HG02884 (cell line): ENCODE measurements at regions not wholly inside any gene's neighbourhood (a gene's known extent, or its start where the extent isn't known, plus 50 kb on each side); places are given as distances from the start of the nearest gene placed in this dataset.
"Not testable (repeated sequence)": the region's sequence is repeated elsewhere in the genome, so short reads cannot be mapped to it uniquely, and the experiment has no call there.

Experiments
- ATAC-seq: cut with Tn5 transposase; IDR thresholded peaks from one replicate; pipeline ENCODE4 v1.9.1; 2021; ENCODE audit warnings: mild to moderate bottlenecking, moderate library complexity; ENCODE audit not compliant: unreplicated experiment

- ATAC-seq: no peak
Observed at GRCh38 chr18:55996717-55997116, 408.7 kb upstream of the TCF4 start.

GRCh38 chr18:55990186-55990585 is 402.2 kb upstream of the TCF4 start:
- no peak for ATAC-seq

GRCh38 chr18:55988537-55988936 is 400.5 kb upstream of the TCF4 start:
- ATAC-seq: no peak

- ATAC-seq: no peak
Observed at GRCh38 chr18:55983433-55983832, 395.4 kb upstream of the TCF4 start.

GRCh38 chr18:55982992-55983391 is 395.0 kb upstream of the TCF4 start:
- ATAC-seq: no peak

GRCh38 chr18:55981712-55982475 is 393.9 kb upstream of the TCF4 start:
- no peak for ATAC-seq

GRCh38 chr18:55974521-55974920 is 386.5 kb upstream of the TCF4 start:
- ATAC-seq: no peak

GRCh38 chr18:55968550-55968949 is 380.6 kb upstream of the TCF4 start:
- no peak for ATAC-seq

GRCh38 chr18:55967019-55967418 is 379.0 kb upstream of the TCF4 start:
- no peak for ATAC-seq

- ATAC-seq: no peak
Observed at GRCh38 chr18:55964171-55964570, 376.2 kb upstream of the TCF4 start.

GRCh38 chr18:55953326-55953725 is 365.3 kb upstream of the TCF4 start:
- no peak for ATAC-seq

GRCh38 chr18:55951738-55952137 is 363.7 kb upstream of the TCF4 start:
- ATAC-seq: not testable (repeated sequence)

GRCh38 chr18:55950379-55951166 is 362.6 kb upstream of the TCF4 start:
- ATAC-seq: no peak

GRCh38 chr18:55934821-55935220 is 346.8 kb upstream of the TCF4 start:
- ATAC-seq: no peak

- ATAC-seq: no peak
Observed at GRCh38 chr18:55932675-55933074, 344.7 kb upstream of the TCF4 start.

- ATAC-seq: no peak
Observed at GRCh38 chr18:55927831-55928230, 339.8 kb upstream of the TCF4 start.

GRCh38 chr18:55925772-55926171 is 337.8 kb upstream of the TCF4 start:
- no peak for ATAC-seq

GRCh38 chr18:55920063-55920462 is 332.1 kb upstream of the TCF4 start:
- ATAC-seq: no peak

GRCh38 chr18:55918444-55918843 is 330.5 kb upstream of the TCF4 start:
- no peak for ATAC-seq

- no peak for ATAC-seq
Observed at GRCh38 chr18:55912919-55913318, 324.9 kb upstream of the TCF4 start.

GRCh38 chr18:55912071-55912470 is 324.1 kb upstream of the TCF4 start:
- no peak for ATAC-seq

- ATAC-seq: no peak
Observed at GRCh38 chr18:55910296-55910695, 322.3 kb upstream of the TCF4 start.
